Motor neuron (in vitro differentiated cells): ENCODE measurements at regions not wholly inside any gene's neighbourhood (a gene's known extent, or its start where the extent isn't known, plus 50 kb on each side); places are given as distances from the start of the nearest gene placed in this dataset.
A peak's percentile ranks its signal among the peaks of the same experiment; 100 is the strongest.

ENCODE experiments used
- ATAC-seq, 8 experiments: fragments of 200-7000 bp; cut with Tn5 transposase; replicated peaks in 6 of 8; 2 replicates each; pipeline ENCODE4 v1.8.0; 2021; ENCODE audit warnings: mild to moderate bottlenecking in 8 of 8, moderate library complexity in 8 of 8
- H3K27ac ChIP-seq, 2 donors: fragments of 250-450 bp; sonication (Bioruptor Pico); 2 replicates each; pipeline ENCODE4 v1.9.0; 2021; ENCODE audit warnings: antibody characterized with exemption in 2 of 2, mild to moderate bottlenecking in 2 of 2, moderate library complexity in 1 of 2
- H3K4me1 ChIP-seq, 2 donors: fragments of 250-450 bp; sonication (Bioruptor Pico); replicated peaks in 1 of 2; 2 replicates each; pipeline ENCODE4 v1.6.1; 2021; ENCODE audit warnings: antibody characterized with exemption in 2 of 2, mild to moderate bottlenecking in 2 of 2, moderate library complexity in 1 of 2
- H3K4me3 ChIP-seq, 5 donors: fragments of 250-450 bp; sonication (Bioruptor Pico); 2 replicates each; pipeline ENCODE4 v1.9.0; 2021; ENCODE audit warnings: antibody characterized with exemption in 5 of 5, mild to moderate bottlenecking in 5 of 5, moderate library complexity in 4 of 5
- WGBS, 10 experiments: fragments of 450-650 bp; shearing (Covaris generic); methylation state at CpG; one replicate each; pipeline ENCODE4 v1.0.0; 2022; 5-methylcytosine and 5-hydroxymethylcytosine counted together
- in situ Hi-C, 9 experiments: fragments of 400-800 bp; cut with MboI; loops; one replicate each; pipeline ENCODE4 v1.15.0; 2021; ENCODE audit warnings: low sequenced_read_pairs in 9 of 9, low pct_unique_long_range_greater_than_20kb in 2 of 9; ENCODE audit not compliant: unreplicated experiment in 9 of 9

- H3K4me3 ChIP-seq: no peak overlapping the region
- ATAC-seq: no peak
- in situ Hi-C loops: loop anchor here in 3 of 9 experiments (25.0 kb wide), 1 partner anchor 253 kb away; the partner anchor contains the start of gene COL6A3 (in 3 of the 3)
- WGBS, 10 experiments: 50 to 100% (median 80%) methylated on average over 2 to 9 of the region's 10 CpGs; no CpG with 5 or more reads in 2 of the 10 experiments
- no peaks in the 10 kb centered on the region for H3K4me1 ChIP-seq
- H3K27ac ChIP-seq: no peak overlapping the region
Measured at GRCh38 chr2:237159006-237159911, 73.6 kb downstream of the COPS8 start.

DNA sequence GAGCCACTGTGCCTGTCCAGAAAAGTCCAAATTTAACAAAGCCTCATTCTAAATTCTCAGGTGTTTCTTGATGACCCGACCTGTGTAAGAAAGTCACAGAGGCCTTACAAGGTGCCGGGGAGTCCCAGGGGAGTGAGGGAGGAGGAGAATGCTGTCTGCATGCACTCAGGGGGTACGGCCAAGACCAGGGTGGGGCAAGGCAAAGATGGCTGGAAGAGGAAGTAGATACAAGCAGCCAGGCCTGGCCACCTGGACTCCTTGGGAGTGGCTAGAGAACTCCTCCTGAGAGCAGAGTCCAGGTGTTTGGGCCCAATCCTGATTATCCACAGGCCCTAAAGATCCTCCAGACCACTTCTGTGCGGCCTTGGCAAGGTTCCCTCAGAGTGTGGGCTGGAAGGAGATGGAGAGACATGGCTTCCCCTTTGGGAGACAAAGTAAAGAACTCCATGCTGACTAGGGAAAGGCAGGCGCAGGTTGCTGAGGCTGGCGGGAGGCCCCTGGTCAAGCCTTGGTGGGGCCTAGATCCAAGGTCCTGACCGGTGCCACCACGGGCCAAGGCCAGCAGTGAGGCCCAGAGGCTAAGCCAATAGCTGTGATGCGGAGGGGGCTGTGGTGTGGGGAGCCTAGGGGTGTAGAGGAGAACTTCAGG lies 74.7 kb downstream of the COPS8 start:
- Histone ChIP-seq H3K4me1 (no peaks in the 10 kb centered on the region), H3K27ac (no peak overlapping the region), H3K4me3 (no peak overlapping the region)
- WGBS, 10 experiments: 57 to 94% (median 85%) methylated on average over 2 to 5 of the region's 9 CpGs; no CpG with 5 or more reads in 5 of the 10 experiments
- in situ Hi-C loops: loop anchor here in 3 of 9 experiments (25.0 kb wide), 1 partner anchor 252 kb away; the partner anchor contains the start of gene COL6A3 (in 3 of the 3)
- ATAC-seq: no peak

GRCh38 chr2:237161189-237161588 lies 75.5 kb downstream of the COPS8 start:
- in situ Hi-C loops: loop anchor here in 3 of 9 experiments (25.0 kb wide), 1 partner anchor 251 kb away; the partner anchor contains the start of gene COL6A3 (in 3 of the 3)
- Histone ChIP-seq H3K27ac (no peak overlapping the region), H3K4me1 (no peaks in the 10 kb centered on the region), H3K4me3 (no peak overlapping the region)
- WGBS, 10 experiments: 10 to 100% (median 87%) methylated on average over 2 to 5 of the region's 5 CpGs; no CpG with 5 or more reads in 4 of the 10 experiments
- no peak for ATAC-seq

DNA sequence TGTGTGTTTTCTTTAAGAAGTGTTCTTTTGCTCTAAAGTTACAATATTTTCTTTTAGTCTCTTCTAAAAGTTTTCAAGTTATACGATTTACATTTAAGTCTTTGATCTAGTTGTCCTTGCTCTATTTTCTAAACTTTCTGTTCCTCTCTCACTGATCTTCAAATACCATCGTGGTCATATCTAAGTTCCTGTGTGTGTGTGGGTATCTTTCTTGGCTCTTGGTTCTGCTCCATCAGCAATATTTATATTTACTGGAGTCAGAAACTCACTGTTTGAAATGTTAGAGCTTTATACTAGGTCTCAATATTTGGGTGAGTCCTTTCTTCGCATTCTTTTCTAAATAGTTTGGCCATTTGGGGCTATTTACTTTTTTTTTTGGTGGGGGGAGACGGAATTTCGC lies 77.3 kb downstream of the COPS8 start:
- H3K4me3 ChIP-seq: no peak overlapping the region
- ATAC-seq: no peak
- in situ Hi-C loops: loop anchor here in 3 of 9 experiments (25.0 kb wide), 1 partner anchor 249 kb away; the partner anchor contains the start of gene COL6A3 (in 3 of the 3)
- WGBS, 10 experiments: 75 to 94% (median 82%) methylated on average over 3 to 5 of the region's 5 CpGs
- no peak overlapping the region for H3K27ac ChIP-seq
- no peaks in the 10 kb centered on the region for H3K4me1 ChIP-seq

DNA sequence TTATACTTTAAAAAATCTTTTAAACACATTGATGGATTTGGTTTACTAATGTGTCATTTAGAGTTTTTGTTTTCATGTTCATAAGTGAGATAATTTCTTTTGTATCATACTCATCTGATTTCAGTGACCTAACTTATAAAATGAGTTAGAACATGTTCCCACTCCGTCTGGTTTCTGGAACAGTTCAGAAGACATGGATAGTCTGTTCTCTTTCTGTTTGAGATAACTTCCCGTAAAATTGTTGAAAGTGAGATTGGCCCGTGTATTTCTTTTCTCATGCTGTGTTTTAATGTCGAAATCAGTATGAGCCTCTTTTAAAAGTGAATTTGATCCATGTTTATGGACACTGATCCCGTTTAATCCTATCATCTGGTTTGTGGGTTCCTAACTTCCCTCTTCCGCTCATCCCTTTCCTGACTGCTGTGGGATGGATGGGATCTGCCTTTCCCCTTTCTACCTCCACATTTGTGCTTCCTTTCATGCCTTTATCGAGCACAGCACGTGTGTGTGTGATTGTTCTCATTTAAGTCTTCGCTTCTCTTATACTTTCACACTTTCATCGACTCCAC lies 78.9 kb downstream of the COPS8 start:
- H3K27ac ChIP-seq: no peak overlapping the region
- 53 to 91% (median 81%) methylated on average over 5 to 10 of the region's 10 CpGs for WGBS, 10 experiments
- H3K4me3 ChIP-seq: no peak overlapping the region
- no peak for ATAC-seq
- in situ Hi-C loops: loop anchor here in 3 of 9 experiments (25.0 kb wide), 1 partner anchor 248 kb away; the partner anchor contains the start of gene COL6A3 (in 3 of the 3)
- H3K4me1 ChIP-seq: no peaks in the 10 kb centered on the region

DNA sequence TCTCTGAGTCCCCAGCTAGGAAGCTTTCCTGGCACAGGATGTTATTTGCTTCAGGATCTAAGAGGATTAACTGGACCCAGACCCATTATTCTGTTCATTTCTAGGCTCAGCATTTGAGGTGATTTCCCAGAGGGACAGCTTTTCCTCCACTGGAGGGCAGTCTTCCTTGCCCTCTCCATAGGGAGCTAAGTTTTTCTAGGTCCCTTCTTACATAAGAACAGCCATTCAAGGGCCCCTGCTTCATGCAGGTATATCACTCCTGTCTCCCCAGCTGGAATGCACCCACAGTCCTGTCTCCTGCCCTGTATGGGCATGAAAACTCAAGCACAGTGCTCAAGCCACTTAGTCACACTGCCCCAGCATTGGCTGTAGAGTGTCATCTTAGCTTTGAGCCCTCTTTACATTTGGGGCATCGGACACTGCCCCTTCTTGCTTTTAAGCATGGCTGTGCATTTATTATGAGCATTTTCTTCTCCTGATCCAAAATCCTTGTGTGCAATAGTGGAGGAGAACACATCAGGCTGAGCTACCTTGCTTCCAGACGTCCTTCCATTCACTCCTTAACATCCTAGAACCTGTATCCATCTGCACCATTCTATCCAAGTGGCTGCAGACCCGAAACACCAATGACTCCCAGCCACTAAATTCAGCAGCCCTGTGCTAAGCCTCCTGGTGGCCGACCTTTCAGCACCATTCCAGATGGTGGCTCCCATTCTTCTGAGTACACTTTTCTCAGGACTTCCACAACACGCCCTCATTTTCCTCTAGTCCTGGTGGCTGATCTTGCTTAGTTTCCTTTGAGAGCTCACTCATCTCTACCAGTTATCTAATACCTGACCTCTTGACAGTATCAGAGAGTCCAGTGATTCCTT lies 80.0 kb downstream of the COPS8 start:
- in situ Hi-C loops: loop anchor here in 3 of 9 experiments (25.0 kb wide), 1 partner anchor 247 kb away; the partner anchor contains the start of gene COL6A3 (in 3 of the 3)
- H3K4me3 ChIP-seq: no peak overlapping the region
- 67 to 100% (median 82%) methylated on average over 1 to 4 of the region's 5 CpGs; no CpG with 5 or more reads in 3 of the 10 experiments for WGBS, 10 experiments
- peak in 2 of 8 experiments; percentile 31 to 36 for ATAC-seq
- H3K4me1 ChIP-seq: no peaks in the 10 kb centered on the region
- no peak overlapping the region for H3K27ac ChIP-seq

GRCh38 chr2:237167038-237167437 lies 81.3 kb downstream of the COPS8 start:
- no peaks in the 10 kb centered on the region for H3K4me1 ChIP-seq
- in situ Hi-C loops: loop anchor here in 3 of 9 experiments (25.0 kb wide), 1 partner anchor 245 kb away; the partner anchor contains the start of gene COL6A3 (in 3 of the 3)
- H3K27ac ChIP-seq: no peak overlapping the region
- H3K4me3 ChIP-seq: no peak overlapping the region
- no peak for ATAC-seq
- 83 to 100% (median 100%) methylated on average over 1 to 4 of the region's 4 CpGs; no CpG with 5 or more reads in 4 of the 10 experiments for WGBS, 10 experiments

GRCh38 chr2:237167934-237168333 lies 82.2 kb downstream of the COPS8 start:
- in situ Hi-C loops: loop anchor here in 3 of 9 experiments (25.0 kb wide), 1 partner anchor 244 kb away; the partner anchor contains the start of gene COL6A3 (in 3 of the 3)
- H3K4me3 ChIP-seq: no peak overlapping the region
- ATAC-seq: no peak
- no peak overlapping the region for H3K27ac ChIP-seq
- H3K4me1 ChIP-seq: no peaks in the 10 kb centered on the region
- 33 to 100% (median 90%) methylated on average over 1 to 5 of the region's 5 CpGs for WGBS, 10 experiments

- 0 to 88% (median 10%) methylated on average over 1 of the region's 1 CpG; no CpG with 5 or more reads in 3 of the 10 experiments for WGBS, 10 experiments
- in situ Hi-C loops: loop anchor here in 3 of 9 experiments (25.0 kb wide), 1 partner anchor 242 kb away; the partner anchor contains the start of gene COL6A3 (in 3 of the 3)
- Histone ChIP-seq H3K4me1 (no peaks in the 10 kb centered on the region), H3K4me3 (no peak overlapping the region), H3K27ac (no peak overlapping the region)
- ATAC-seq: peak in 3 of 8 experiments; percentile 43 to 89 (median 56)
Measured at GRCh38 chr2:237170020-237170419, 84.3 kb downstream of the COPS8 start.

DNA sequence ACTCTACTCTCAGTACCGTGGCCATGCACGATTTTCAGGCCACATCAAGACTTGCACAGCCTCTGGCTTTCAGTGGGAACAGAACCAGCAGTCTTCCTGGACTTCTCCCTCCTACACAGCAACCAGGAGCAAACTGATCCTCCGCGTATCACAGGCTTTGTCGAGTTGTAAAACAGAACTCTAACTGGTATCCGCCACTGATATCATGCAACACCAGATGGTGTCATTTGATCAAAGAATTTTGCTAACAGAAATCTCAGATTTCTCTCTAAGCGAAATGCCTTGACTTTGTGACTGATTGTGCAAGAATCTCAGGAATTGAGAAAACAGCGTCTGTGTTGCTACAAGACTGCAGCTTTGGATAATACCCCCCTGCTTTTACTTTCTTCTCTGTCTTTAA lies 85.7 kb downstream of the COPS8 start:
- Histone ChIP-seq H3K4me1 (no peaks in the 10 kb centered on the region), H3K4me3 (no peak overlapping the region), H3K27ac (no peak overlapping the region)
- ATAC-seq: peak in 3 of 8 experiments; percentile 69 to 90 (median 77)
- in situ Hi-C loops: loop anchor here in 3 of 9 experiments (25.0 kb wide), 1 partner anchor 241 kb away; the partner anchor contains the start of gene COL6A3 (in 3 of the 3)
- 4 to 86% (median 75%) methylated on average over 2 to 8 of the region's 8 CpGs; no CpG with 5 or more reads in 1 of the 10 experiments for WGBS, 10 experiments

GRCh38 chr2:237171881-237172280 lies 86.2 kb downstream of the COPS8 start:
- WGBS, 10 experiments: 24 to 100% (median 88%) methylated on average over 1 to 4 of the region's 4 CpGs
- no peak overlapping the region for H3K27ac ChIP-seq
- ATAC-seq: no peak
- H3K4me3 ChIP-seq: no peak overlapping the region
- in situ Hi-C loops: loop anchor here in 3 of 9 experiments (25.0 kb wide), 1 partner anchor 240 kb away; the partner anchor contains the start of gene COL6A3 (in 3 of the 3)
- H3K4me1 ChIP-seq: no peaks in the 10 kb centered on the region
